ENCODE measurements at regions not wholly inside any gene's neighbourhood (a gene's known extent, or its start where the extent isn't known, plus 50 kb on each side); places are given as distances from the start of the nearest gene placed in this dataset.
"Not testable (repeated sequence)": the region's sequence is repeated elsewhere in the genome, so short reads cannot be mapped to it uniquely, and the experiment has no call there.

- H3K9me3 ChIP-seq (ENCODE audit: insufficient read depth, low read depth, low read length), result no peaks in the 10 kb centered on the region
- H3K4me3 ChIP-seq (ENCODE audit: low read length), result no peak overlapping the region
- no peaks in the 10 kb centered on the region for H3K36me3 ChIP-seq (ENCODE audit: insufficient read depth, low read length)
- no peaks in the 10 kb centered on the region for H3K4me1 ChIP-seq (ENCODE audit: insufficient read depth, low read length)
- H3K9ac ChIP-seq (ENCODE audit: low read depth, low read length), result no peak overlapping the region
- H3K27me3 ChIP-seq (ENCODE audit: insufficient read depth, low read length), result no peaks in the 10 kb centered on the region
- WGBS, result 94% methylated on average over 3 of the region's 4 CpGs
- no peak overlapping the region for H3K27ac ChIP-seq (ENCODE audit: low read depth, low read length)
Observed at GRCh38 chr5:53160895-53161294, 51.3 kb upstream of the MOCS2 start.

- Histone ChIP-seq H3K9me3 (ENCODE audit: insufficient read depth, low read depth, low read length) (no peaks in the 10 kb centered on the region), H3K4me3 (ENCODE audit: low read length) (no peak overlapping the region), H3K9ac (ENCODE audit: low read depth, low read length) (no peak overlapping the region), H3K27ac (ENCODE audit: low read depth, low read length) (no peak overlapping the region), H3K4me1 (ENCODE audit: insufficient read depth, low read length) (no peaks in the 10 kb centered on the region), H3K27me3 (ENCODE audit: insufficient read depth, low read length) (no peaks in the 10 kb centered on the region), H3K36me3 (ENCODE audit: insufficient read depth, low read length) (no peaks in the 10 kb centered on the region)
- 80% methylated on average over 2 of the region's 2 CpGs for WGBS
Observed at GRCh38 chr5:53161876-53162275, 52.3 kb upstream of the MOCS2 start.

GRCh38 chr5:53164478-53165165, 55.1 kb upstream of the MOCS2 start:
- no peaks in the 10 kb centered on the region for H3K27me3 ChIP-seq (ENCODE audit: insufficient read depth, low read length)

GRCh38 chr5:53165431-53166182, 56.0 kb upstream of the MOCS2 start:
- Histone ChIP-seq H3K27ac (ENCODE audit: low read depth, low read length) (no peak overlapping the region), H3K27me3 (ENCODE audit: insufficient read depth, low read length) (no peaks in the 10 kb centered on the region), H3K4me1 (ENCODE audit: insufficient read depth, low read length) (no peaks in the 10 kb centered on the region), H3K36me3 (ENCODE audit: insufficient read depth, low read length) (no peaks in the 10 kb centered on the region), H3K9me3 (ENCODE audit: insufficient read depth, low read depth, low read length) (no peaks in the 10 kb centered on the region), H3K9ac (ENCODE audit: low read depth, low read length) (no peak overlapping the region), H3K4me3 (ENCODE audit: low read length) (no peak overlapping the region)
- WGBS, result 94% methylated on average over 4 of the region's 5 CpGs

More at GRCh38 chr5:53164478-53165165, 55.1 kb upstream of the MOCS2 start:
- no peak overlapping the region for H3K9ac ChIP-seq (ENCODE audit: low read depth, low read length)
- H3K4me3 ChIP-seq (ENCODE audit: low read length), result no peak overlapping the region
- H3K4me1 ChIP-seq (ENCODE audit: insufficient read depth, low read length), result no peaks in the 10 kb centered on the region
- no peaks in the 10 kb centered on the region for H3K9me3 ChIP-seq (ENCODE audit: insufficient read depth, low read depth, low read length)
- WGBS, result 92% methylated on average over 2 of the region's 2 CpGs
- no peak overlapping the region for H3K27ac ChIP-seq (ENCODE audit: low read depth, low read length)
- H3K36me3 ChIP-seq (ENCODE audit: insufficient read depth, low read length), result no peaks in the 10 kb centered on the region

- no peaks in the 10 kb centered on the region for H3K9me3 ChIP-seq (ENCODE audit: insufficient read depth, low read depth, low read length)
- no peak overlapping the region for H3K27ac ChIP-seq (ENCODE audit: low read depth, low read length)
- no peaks in the 10 kb centered on the region for H3K27me3 ChIP-seq (ENCODE audit: insufficient read depth, low read length)
- H3K4me3 ChIP-seq (ENCODE audit: low read length), result no peak overlapping the region
- no peaks in the 10 kb centered on the region for H3K36me3 ChIP-seq (ENCODE audit: insufficient read depth, low read length)
- 93% methylated on average over 1 of the region's 1 CpG for WGBS
- H3K9ac ChIP-seq (ENCODE audit: low read depth, low read length), result no peak overlapping the region
- no peaks in the 10 kb centered on the region for H3K4me1 ChIP-seq (ENCODE audit: insufficient read depth, low read length)
Observed at GRCh38 chr5:53166183-53166495, 56.6 kb upstream of the MOCS2 start.

- H3K9ac ChIP-seq (ENCODE audit: low read depth, low read length), result no peak overlapping the region
- no peaks in the 10 kb centered on the region for H3K9me3 ChIP-seq (ENCODE audit: insufficient read depth, low read depth, low read length)
- H3K4me3 ChIP-seq (ENCODE audit: low read length), result no peak overlapping the region
- H3K4me1 ChIP-seq (ENCODE audit: insufficient read depth, low read length), result no peaks in the 10 kb centered on the region
- no peaks in the 10 kb centered on the region for H3K27me3 ChIP-seq (ENCODE audit: insufficient read depth, low read length)
- WGBS, result 85% methylated on average over 1 of the region's 1 CpG
- H3K27ac ChIP-seq (ENCODE audit: low read depth, low read length), result no peak overlapping the region
- H3K36me3 ChIP-seq (ENCODE audit: insufficient read depth, low read length), result no peaks in the 10 kb centered on the region
Observed at GRCh38 chr5:53167836-53168235, 58.3 kb upstream of the MOCS2 start.

- Histone ChIP-seq H3K27me3 (ENCODE audit: insufficient read depth, low read length) (no peaks in the 10 kb centered on the region), H3K27ac (ENCODE audit: low read depth, low read length) (no peak overlapping the region), H3K4me1 (ENCODE audit: insufficient read depth, low read length) (no peaks in the 10 kb centered on the region), H3K36me3 (ENCODE audit: insufficient read depth, low read length) (no peaks in the 10 kb centered on the region), H3K4me3 (ENCODE audit: low read length) (no peak overlapping the region), H3K9me3 (ENCODE audit: insufficient read depth, low read depth, low read length) (no peaks in the 10 kb centered on the region), H3K9ac (ENCODE audit: low read depth, low read length) (no peak overlapping the region)
- 82% methylated on average over 3 of the region's 3 CpGs for WGBS
Observed at GRCh38 chr5:53169933-53170332, 60.4 kb upstream of the MOCS2 start.

- H3K4me3 ChIP-seq (ENCODE audit: low read length), result no peak overlapping the region
- H3K27me3 ChIP-seq (ENCODE audit: insufficient read depth, low read length), result no peaks in the 10 kb centered on the region
Observed at GRCh38 chr5:53170746-53171349, 61.3 kb upstream of the MOCS2 start.

GRCh38 chr5:53172073-53172472, 62.5 kb upstream of the MOCS2 start:
- H3K27me3 ChIP-seq (ENCODE audit: insufficient read depth, low read length); H3K4me3 ChIP-seq (ENCODE audit: low read length); H3K4me1 ChIP-seq (ENCODE audit: insufficient read depth, low read length); H3K9ac ChIP-seq (ENCODE audit: low read depth, low read length); H3K36me3 ChIP-seq (ENCODE audit: insufficient read depth, low read length); H3K9me3 ChIP-seq (ENCODE audit: insufficient read depth, low read depth, low read length); H3K27ac ChIP-seq (ENCODE audit: low read depth, low read length): not testable (repeated sequence)

More at GRCh38 chr5:53170746-53171349, 61.3 kb upstream of the MOCS2 start:
- Histone ChIP-seq H3K36me3 (ENCODE audit: insufficient read depth, low read length) (no peaks in the 10 kb centered on the region), H3K9me3 (ENCODE audit: insufficient read depth, low read depth, low read length) (no peaks in the 10 kb centered on the region), H3K4me1 (ENCODE audit: insufficient read depth, low read length) (no peaks in the 10 kb centered on the region), H3K27ac (ENCODE audit: low read depth, low read length) (no peak overlapping the region), H3K9ac (ENCODE audit: low read depth, low read length) (no peak overlapping the region)
- 100% methylated on average over 1 of the region's 1 CpG for WGBS

- no peaks in the 10 kb centered on the region for H3K9me3 ChIP-seq (ENCODE audit: insufficient read depth, low read depth, low read length)
- H3K4me3 ChIP-seq (ENCODE audit: low read length), result no peak overlapping the region
- no peaks in the 10 kb centered on the region for H3K4me1 ChIP-seq (ENCODE audit: insufficient read depth, low read length)
- H3K36me3 ChIP-seq (ENCODE audit: insufficient read depth, low read length), result no peaks in the 10 kb centered on the region
- WGBS, result 92% methylated on average over 3 of the region's 5 CpGs
- no peak overlapping the region for H3K9ac ChIP-seq (ENCODE audit: low read depth, low read length)
- no peak overlapping the region for H3K27ac ChIP-seq (ENCODE audit: low read depth, low read length)
- no peaks in the 10 kb centered on the region for H3K27me3 ChIP-seq (ENCODE audit: insufficient read depth, low read length)
Observed at GRCh38 chr5:53172630-53173029, 63.1 kb upstream of the MOCS2 start.

- no peaks in the 10 kb centered on the region for H3K36me3 ChIP-seq (ENCODE audit: insufficient read depth, low read length)
- H3K9me3 ChIP-seq (ENCODE audit: insufficient read depth, low read depth, low read length), result no peaks in the 10 kb centered on the region
- H3K9ac ChIP-seq (ENCODE audit: low read depth, low read length), result no peak overlapping the region
- no peaks in the 10 kb centered on the region for H3K4me1 ChIP-seq (ENCODE audit: insufficient read depth, low read length)
- no peak overlapping the region for H3K4me3 ChIP-seq (ENCODE audit: low read length)
- no peaks in the 10 kb centered on the region for H3K27me3 ChIP-seq (ENCODE audit: insufficient read depth, low read length)
- 94% methylated on average over 8 of the region's 8 CpGs for WGBS
- H3K27ac ChIP-seq (ENCODE audit: low read depth, low read length), result no peak overlapping the region
Observed at GRCh38 chr5:53173083-53173482, 63.5 kb upstream of the MOCS2 start.

Measured in HUES64 (cell line).